ENCODE measurements at regions not wholly inside any gene's neighbourhood (a gene's known extent, or its start where the extent isn't known, plus 50 kb on each side); places are given as distances from the start of the nearest gene placed in this dataset.

DNA sequence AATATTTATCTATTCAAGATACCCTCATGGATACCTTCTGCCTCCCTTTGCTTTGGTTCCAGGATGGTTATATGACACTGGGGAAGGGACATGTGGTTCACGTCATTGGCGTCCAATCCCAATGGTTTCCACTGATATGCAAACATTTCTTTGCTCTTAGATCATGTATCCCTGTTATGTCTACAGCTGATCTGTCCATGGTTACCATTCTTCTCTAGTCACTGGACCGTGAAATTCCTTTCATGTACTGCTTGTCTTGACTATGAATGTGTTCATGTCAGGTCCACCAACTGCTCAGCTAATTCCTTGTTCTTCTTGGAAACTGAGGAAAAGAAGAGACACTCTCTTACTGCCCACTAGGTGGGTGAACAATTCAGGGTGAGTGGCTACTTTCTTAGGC is 391.1 kb upstream of the ZNF608 start:
- DNase-seq (ENCODE audit: low read depth), result no peak

- DNase-seq (ENCODE audit: low read depth), result no peak
Observed at GRCh38 chr5:125138266-125138665, 391.8 kb upstream of the ZNF608 start.

GRCh38 chr5:125139590-125139989 is 393.2 kb upstream of the ZNF608 start:
- no peak for DNase-seq (ENCODE audit: low read depth)

GRCh38 chr5:125140220-125140619 is 393.8 kb upstream of the ZNF608 start:
- no peak for DNase-seq (ENCODE audit: low read depth)

- DNase-seq (ENCODE audit: low read depth), result no peak
Observed at GRCh38 chr5:125140855-125141254, 394.4 kb upstream of the ZNF608 start.

GRCh38 chr5:125142458-125142857 is 396.0 kb upstream of the ZNF608 start:
- DNase-seq (ENCODE audit: low read depth), result no peak

DNA sequence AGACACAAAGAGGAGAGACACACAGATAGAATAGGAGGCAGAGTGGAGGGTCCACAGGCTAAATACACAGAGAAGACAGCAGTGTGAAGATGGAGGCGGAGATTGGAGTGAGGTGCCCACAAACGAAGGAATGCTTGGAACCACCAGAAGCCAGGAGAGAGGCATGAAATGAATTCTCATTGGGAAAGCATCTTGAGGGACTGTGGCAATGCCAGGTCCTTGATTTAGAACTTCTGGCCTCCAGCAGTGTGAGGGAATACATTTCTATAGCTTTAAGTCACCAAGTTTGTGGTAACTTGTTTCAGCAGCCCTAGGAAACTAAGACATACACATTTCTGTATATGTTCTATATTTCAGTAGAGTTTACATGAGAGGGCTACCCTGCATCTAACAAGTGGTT is 396.6 kb upstream of the ZNF608 start:
- DNase-seq (ENCODE audit: low read depth), result no peak

DNA sequence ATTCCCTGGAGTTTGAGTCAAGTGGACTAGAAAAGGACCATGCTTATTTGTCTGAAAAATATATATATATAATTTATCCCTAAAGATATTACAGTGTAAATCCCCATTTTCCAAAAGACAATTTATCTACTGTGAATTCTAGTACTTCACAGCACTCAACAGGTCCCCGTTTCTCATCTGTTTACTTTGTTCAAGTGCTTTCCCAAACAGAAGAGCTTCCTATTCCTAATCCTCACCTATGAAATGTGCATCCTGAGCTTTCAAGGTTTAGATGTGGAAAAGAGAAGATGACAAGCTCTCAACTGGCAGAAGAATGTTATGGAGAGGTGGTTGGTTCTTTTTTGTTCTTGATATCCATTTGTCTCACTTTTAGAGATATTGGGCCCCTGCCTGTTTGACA is 401.6 kb upstream of the ZNF608 start:
- no peak for DNase-seq (ENCODE audit: low read depth)

GRCh38 chr5:125148706-125149105 is 402.3 kb upstream of the ZNF608 start:
- DNase-seq (ENCODE audit: low read depth), result no peak

DNA sequence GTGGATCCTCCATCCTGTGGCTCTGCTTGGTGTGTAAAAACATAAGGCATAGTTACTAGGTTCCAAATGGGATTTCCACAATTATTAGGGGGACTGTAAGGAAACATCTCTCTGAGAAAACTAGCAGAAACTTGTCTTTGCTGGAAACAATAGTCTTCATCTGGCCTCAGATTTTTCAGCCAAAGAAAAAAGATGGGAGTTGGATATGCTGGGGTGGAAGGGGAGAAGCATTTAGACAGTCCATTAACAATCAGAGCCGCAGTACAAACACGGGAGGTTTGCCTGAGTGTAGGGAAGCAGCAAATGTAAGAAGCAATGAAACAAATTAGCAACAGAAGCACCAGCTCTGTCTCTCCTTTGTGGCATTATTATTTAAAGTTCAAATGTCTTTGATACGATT is 402.7 kb upstream of the ZNF608 start:
- DNase-seq (ENCODE audit: low read depth), result no peak

- DNase-seq (ENCODE audit: low read depth), result no peak
Observed at GRCh38 chr5:125149527-125149926, 403.1 kb upstream of the ZNF608 start.

GRCh38 chr5:125150041-125150669 is 403.7 kb upstream of the ZNF608 start:
- no peak for DNase-seq (ENCODE audit: low read depth)

GRCh38 chr5:125151150-125151900 is 404.9 kb upstream of the ZNF608 start:
- DNase-seq (ENCODE audit: low read depth), result no peak

DNA sequence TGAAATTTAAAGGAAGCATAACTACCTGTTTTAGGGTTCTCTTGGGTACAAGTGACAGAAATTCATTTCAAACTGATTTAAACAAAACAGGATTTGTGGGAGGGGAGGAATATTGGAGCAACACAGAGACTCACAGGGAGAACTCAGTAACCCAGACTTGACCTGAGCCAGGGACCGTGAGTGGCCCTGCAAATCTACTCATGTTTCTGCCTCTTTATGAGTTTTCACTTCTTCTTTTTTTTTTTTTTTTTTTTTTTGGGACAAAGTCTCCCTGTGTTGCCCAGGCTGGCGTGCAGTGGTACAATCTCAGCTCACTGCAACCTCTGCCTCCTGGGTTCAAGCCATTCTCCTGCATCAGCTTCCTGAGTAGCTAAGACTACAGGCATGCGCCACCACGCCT is 405.6 kb upstream of the ZNF608 start:
- DNase-seq (ENCODE audit: low read depth), result no peak

GRCh38 chr5:125152461-125153189 is 406.2 kb upstream of the ZNF608 start:
- DNase-seq (ENCODE audit: low read depth), result no peak

DNA sequence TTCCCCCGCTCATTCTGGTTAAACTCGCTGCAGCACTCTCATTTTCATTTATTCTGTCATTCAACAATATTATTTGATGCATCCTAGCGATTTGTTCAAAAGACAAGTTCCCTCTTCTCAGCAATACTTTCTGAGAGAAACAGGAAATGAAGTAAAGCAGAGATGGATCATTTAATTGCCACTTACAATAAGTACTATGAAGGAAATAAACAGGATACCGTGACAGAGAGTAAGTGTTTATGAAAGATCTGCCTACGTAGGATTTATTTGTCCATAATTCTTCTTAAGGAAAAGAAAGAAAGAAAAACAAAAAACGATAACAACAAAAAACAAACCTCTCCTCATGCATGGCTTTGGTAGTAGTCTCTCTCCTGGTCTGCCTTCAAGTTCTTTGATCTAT is 406.8 kb upstream of the ZNF608 start:
- DNase-seq (ENCODE audit: low read depth), result no peak

DNA sequence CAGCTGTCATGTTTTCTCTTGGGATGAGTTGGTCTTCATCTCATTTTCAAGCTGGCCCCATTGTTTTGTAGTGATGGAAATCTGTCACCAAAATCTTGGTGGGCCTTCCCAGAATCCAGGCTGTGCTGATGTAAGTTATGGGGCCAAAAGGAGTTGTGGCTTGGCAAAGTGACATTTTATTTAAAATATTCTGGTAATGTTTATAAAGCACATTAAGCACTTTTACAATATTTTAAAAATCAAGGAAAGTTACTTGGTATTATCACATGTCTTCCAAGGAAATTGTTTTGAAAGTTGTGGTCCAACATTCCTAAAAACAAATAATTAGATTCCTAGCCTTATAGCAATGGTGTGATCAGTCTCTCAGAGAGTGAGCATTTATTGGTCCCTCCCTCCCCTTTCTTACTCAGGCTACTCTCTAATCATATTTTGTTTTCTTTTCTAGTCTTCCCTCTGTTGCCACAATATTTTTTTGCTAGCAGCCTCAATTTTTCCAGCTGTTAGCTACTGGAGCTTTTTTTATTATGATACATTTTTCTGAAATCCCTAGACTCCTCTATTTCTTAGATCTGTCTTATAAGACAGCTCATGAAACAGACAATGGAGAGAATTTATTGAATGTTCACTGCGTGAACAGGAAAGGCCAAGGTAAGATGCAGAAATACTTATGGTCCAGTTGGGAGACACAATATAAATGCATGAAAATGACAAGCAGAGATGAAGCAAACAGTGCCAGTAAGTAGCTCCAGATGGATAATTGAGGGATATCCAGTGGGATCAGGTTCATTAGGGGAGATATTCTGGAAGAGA is 408.1 kb upstream of the ZNF608 start:
- DNase-seq (ENCODE audit: low read depth), result no peak

DNA sequence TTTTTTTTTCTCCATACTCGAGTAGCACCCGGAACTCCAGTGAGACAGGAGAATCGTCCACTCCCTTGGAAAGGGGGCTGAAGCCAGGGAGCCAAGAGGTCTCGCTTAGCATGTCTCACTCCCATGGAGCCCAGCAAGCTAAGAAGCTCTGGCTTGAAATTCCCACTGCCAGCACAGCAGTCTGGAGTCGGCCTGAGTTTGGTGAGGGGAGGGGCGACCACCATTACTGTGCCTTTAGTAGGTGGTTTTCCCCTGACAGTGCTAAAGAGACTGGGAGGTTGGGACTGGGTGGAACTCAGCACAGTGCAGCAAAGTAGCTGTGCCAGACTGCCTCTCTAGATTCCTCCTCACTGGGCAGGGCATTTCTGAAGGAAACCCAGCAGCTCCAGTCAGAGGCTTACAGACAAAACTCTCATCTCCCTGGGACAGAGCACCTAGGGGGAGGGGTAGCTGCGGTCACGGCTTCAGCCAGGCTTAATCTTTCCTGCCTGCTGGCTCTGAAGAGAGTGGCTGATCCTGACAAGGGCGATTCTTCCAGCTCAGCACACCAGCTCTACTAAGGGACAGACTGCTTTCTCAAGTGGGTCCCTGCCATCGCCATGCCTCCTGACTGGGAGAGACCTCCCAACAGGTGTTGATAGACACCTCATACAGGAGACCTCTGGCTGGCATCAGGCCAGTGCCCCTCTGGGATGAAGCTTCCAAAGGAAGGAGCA is 414.5 kb upstream of the ZNF608 start:
- no peak for DNase-seq (ENCODE audit: low read depth)

GRCh38 chr5:125162714-125163113 is 416.3 kb upstream of the ZNF608 start:
- no peak for DNase-seq (ENCODE audit: low read depth)

GRCh38 chr5:125169396-125169795 is 423.0 kb upstream of the ZNF608 start:
- no peak for DNase-seq (ENCODE audit: low read depth)

- no peak for DNase-seq (ENCODE audit: low read depth)
Observed at GRCh38 chr5:125171641-125172040, 425.2 kb upstream of the ZNF608 start.

Data from non-pigmented ciliary epithelial cell (primary cell).